ENCODE measurements at regions not wholly inside any gene's neighbourhood (a gene's known extent, or its start where the extent isn't known, plus 50 kb on each side); places are given as distances from the start of the nearest gene placed in this dataset.

DNA sequence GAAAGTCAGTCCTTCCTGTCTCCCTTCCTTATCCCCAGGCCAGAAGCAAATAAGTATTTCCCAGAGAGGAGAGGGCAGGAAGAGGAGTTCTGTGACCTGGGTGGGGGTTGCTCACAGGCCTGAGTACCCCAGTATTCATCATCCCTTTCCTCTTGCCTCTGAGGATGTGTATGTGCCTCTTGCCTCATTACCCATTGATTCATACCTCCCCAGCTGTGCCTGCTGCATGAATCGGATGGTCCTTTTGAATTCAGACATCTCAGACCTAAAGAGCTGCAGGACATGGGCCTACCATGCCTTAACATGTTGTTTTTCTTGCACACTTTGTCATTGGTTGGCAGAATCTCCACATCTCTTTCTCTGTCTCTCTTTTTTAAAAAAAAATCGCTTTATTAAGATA is 112.8 kb upstream of the SHB start:
- TF ChIP-seq, protein P1, sequence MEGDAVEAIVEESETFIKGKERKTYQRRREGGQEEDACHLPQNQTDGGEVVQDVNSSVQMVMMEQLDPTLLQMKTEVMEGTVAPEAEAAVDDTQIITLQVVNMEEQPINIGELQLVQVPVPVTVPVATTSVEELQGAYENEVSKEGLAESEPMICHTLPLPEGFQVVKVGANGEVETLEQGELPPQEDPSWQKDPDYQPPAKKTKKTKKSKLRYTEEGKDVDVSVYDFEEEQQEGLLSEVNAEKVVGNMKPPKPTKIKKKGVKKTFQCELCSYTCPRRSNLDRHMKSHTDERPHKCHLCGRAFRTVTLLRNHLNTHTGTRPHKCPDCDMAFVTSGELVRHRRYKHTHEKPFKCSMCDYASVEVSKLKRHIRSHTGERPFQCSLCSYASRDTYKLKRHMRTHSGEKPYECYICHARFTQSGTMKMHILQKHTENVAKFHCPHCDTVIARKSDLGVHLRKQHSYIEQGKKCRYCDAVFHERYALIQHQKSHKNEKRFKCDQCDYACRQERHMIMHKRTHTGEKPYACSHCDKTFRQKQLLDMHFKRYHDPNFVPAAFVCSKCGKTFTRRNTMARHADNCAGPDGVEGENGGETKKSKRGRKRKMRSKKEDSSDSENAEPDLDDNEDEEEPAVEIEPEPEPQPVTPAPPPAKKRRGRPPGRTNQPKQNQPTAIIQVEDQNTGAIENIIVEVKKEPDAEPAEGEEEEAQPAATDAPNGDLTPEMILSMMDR (conservative IDR thresholded peaks at IDR 0.05; ENCODE audit: low read depth in 2 of 2) = no peak
- TF ChIP-seq, protein P2, sequence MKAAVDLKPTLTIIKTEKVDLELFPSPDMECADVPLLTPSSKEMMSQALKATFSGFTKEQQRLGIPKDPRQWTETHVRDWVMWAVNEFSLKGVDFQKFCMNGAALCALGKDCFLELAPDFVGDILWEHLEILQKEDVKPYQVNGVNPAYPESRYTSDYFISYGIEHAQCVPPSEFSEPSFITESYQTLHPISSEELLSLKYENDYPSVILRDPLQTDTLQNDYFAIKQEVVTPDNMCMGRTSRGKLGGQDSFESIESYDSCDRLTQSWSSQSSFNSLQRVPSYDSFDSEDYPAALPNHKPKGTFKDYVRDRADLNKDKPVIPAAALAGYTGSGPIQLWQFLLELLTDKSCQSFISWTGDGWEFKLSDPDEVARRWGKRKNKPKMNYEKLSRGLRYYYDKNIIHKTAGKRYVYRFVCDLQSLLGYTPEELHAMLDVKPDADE (IDR thresholded peaks at IDR 0.05) = no peak
- TF ChIP-seq EZH2 (IDR thresholded peaks at IDR 0.05; ENCODE audit: low read depth, unreplicated experiment) = no peak
- TF ChIP-seq, protein P3, sequence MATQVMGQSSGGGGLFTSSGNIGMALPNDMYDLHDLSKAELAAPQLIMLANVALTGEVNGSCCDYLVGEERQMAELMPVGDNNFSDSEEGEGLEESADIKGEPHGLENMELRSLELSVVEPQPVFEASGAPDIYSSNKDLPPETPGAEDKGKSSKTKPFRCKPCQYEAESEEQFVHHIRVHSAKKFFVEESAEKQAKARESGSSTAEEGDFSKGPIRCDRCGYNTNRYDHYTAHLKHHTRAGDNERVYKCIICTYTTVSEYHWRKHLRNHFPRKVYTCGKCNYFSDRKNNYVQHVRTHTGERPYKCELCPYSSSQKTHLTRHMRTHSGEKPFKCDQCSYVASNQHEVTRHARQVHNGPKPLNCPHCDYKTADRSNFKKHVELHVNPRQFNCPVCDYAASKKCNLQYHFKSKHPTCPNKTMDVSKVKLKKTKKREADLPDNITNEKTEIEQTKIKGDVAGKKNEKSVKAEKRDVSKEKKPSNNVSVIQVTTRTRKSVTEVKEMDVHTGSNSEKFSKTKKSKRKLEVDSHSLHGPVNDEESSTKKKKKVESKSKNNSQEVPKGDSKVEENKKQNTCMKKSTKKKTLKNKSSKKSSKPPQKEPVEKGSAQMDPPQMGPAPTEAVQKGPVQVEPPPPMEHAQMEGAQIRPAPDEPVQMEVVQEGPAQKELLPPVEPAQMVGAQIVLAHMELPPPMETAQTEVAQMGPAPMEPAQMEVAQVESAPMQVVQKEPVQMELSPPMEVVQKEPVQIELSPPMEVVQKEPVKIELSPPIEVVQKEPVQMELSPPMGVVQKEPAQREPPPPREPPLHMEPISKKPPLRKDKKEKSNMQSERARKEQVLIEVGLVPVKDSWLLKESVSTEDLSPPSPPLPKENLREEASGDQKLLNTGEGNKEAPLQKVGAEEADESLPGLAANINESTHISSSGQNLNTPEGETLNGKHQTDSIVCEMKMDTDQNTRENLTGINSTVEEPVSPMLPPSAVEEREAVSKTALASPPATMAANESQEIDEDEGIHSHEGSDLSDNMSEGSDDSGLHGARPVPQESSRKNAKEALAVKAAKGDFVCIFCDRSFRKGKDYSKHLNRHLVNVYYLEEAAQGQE (IDR thresholded peaks at IDR 0.05; ENCODE audit: unreplicated experiment) = no peak
- TF ChIP-seq EZH2phosphoT487 (IDR thresholded peaks at IDR 0.05; ENCODE audit: unreplicated experiment) = no peak
- TF ChIP-seq CREB1 (CRISPR knock-in tag; IDR thresholded peaks at IDR 0.05; ENCODE audit: low read depth) = no peak
- TF ChIP-seq POLR2AphosphoS5 (IDR thresholded peaks at IDR 0.05; ENCODE audit: low read depth) = no peak
- TF ChIP-seq JUNB (IDR thresholded peaks at IDR 0.05; ENCODE audit: unreplicated experiment) = no peak
- no peak for TF ChIP-seq ZNF331 (CRISPR knock-in tag; IDR thresholded peaks at IDR 0.05; ENCODE audit: low read depth)
- TF ChIP-seq, protein P4, sequence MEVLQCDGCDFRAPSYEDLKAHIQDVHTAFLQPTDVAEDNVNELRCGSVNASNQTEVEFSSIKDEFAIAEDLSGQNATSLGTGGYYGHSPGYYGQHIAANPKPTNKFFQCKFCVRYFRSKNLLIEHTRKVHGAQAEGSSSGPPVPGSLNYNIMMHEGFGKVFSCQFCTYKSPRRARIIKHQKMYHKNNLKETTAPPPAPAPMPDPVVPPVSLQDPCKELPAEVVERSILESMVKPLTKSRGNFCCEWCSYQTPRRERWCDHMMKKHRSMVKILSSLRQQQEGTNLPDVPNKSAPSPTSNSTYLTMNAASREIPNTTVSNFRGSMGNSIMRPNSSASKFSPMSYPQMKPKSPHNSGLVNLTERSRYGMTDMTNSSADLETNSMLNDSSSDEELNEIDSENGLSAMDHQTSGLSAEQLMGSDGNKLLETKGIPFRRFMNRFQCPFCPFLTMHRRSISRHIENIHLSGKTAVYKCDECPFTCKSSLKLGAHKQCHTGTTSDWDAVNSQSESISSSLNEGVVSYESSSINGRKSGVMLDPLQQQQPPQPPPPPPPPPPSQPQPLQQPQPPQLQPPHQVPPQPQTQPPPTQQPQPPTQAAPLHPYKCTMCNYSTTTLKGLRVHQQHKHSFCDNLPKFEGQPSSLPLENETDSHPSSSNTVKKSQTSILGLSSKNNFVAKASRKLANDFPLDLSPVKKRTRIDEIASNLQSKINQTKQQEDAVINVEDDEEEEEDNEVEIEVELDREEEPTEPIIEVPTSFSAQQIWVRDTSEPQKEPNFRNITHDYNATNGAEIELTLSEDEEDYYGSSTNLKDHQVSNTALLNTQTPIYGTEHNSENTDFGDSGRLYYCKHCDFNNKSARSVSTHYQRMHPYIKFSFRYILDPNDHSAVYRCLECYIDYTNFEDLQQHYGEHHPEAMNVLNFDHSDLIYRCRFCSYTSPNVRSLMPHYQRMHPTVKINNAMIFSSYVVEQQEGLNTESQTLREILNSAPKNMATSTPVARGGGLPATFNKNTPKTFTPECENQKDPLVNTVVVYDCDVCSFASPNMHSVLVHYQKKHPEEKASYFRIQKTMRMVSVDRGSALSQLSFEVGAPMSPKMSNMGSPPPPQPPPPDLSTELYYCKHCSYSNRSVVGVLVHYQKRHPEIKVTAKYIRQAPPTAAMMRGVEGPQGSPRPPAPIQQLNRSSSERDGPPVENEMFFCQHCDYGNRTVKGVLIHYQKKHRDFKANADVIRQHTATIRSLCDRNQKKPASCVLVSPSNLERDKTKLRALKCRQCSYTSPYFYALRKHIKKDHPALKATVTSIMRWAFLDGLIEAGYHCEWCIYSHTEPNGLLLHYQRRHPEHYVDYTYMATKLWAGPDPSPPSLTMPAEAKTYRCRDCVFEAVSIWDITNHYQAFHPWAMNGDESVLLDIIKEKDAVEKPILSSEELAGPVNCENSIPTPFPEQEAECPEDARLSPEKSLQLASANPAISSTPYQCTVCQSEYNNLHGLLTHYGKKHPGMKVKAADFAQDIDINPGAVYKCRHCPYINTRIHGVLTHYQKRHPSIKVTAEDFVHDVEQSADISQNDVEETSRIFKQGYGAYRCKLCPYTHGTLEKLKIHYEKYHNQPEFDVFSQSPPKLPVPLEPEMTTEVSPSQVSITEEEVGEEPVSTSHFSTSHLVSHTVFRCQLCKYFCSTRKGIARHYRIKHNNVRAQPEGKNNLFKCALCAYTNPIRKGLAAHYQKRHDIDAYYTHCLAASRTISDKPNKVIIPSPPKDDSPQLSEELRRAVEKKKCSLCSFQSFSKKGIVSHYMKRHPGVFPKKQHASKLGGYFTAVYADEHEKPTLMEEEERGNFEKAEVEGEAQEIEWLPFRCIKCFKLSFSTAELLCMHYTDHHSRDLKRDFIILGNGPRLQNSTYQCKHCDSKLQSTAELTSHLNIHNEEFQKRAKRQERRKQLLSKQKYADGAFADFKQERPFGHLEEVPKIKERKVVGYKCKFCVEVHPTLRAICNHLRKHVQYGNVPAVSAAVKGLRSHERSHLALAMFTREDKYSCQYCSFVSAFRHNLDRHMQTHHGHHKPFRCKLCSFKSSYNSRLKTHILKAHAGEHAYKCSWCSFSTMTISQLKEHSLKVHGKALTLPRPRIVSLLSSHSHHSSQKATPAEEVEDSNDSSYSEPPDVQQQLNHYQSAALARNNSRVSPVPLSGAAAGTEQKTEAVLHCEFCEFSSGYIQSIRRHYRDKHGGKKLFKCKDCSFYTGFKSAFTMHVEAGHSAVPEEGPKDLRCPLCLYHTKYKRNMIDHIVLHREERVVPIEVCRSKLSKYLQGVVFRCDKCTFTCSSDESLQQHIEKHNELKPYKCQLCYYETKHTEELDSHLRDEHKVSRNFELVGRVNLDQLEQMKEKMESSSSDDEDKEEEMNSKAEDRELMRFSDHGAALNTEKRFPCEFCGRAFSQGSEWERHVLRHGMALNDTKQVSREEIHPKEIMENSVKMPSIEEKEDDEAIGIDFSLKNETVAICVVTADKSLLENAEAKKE (CRISPR knock-in tag; IDR thresholded peaks at IDR 0.05) = no peak
- no peak for TF ChIP-seq ZNF114 (CRISPR knock-in tag; IDR thresholded peaks at IDR 0.05)
- TF ChIP-seq NANOG (IDR thresholded peaks at IDR 0.05; ENCODE audit: borderline replicate concordance) = no peak
- TF ChIP-seq STAT1 (IDR thresholded peaks at IDR 0.05; ENCODE audit: unreplicated experiment) = no peak

All from GM23338 (cell line).